ENCODE measurements at regions not wholly inside any gene's neighbourhood (a gene's known extent, or its start where the extent isn't known, plus 50 kb on each side); places are given as distances from the start of the nearest gene placed in this dataset.

- TF ChIP-seq CTCF (IDR thresholded peaks at IDR 0.05): no peak
- no peak for DNase-seq (ENCODE audit: extremely low spot score, unreplicated experiment)
- Mint-ChIP-seq H3K4me1 (ENCODE audit: unreplicated experiment) (peaks cover 29% of the 10 kb centered on the region), H3K27ac (ENCODE audit: unreplicated experiment) (no peak overlapping the region), H3K36me3 (ENCODE audit: unreplicated experiment) (no peaks in the 10 kb centered on the region), H3K4me3 (ENCODE audit: unreplicated experiment) (peak overlapping the region; percentile 3), H3K9me3 (ENCODE audit: unreplicated experiment) (peaks cover 5% of the 10 kb centered on the region), H3K27me3 (ENCODE audit: unreplicated experiment) (no peaks in the 10 kb centered on the region)
Measured at GRCh38 chr11:121800240-121800639, 315.8 kb downstream of the BLID start.

GRCh38 chr11:121797496-121797895, 318.5 kb downstream of the BLID start:
- Mint-ChIP-seq H3K27me3 (ENCODE audit: unreplicated experiment) (no peaks in the 10 kb centered on the region), H3K9me3 (ENCODE audit: unreplicated experiment) (peaks cover 5% of the 10 kb centered on the region), H3K36me3 (ENCODE audit: unreplicated experiment) (no peaks in the 10 kb centered on the region), H3K4me1 (ENCODE audit: unreplicated experiment) (peaks cover 24% of the 10 kb centered on the region), H3K27ac (ENCODE audit: unreplicated experiment) (no peak overlapping the region), H3K4me3 (ENCODE audit: unreplicated experiment) (no peak overlapping the region)
- no peak for TF ChIP-seq CTCF (IDR thresholded peaks at IDR 0.05)
- DNase-seq (ENCODE audit: extremely low spot score, unreplicated experiment): no peak

- TF ChIP-seq CTCF (IDR thresholded peaks at IDR 0.05): no peak
- DNase-seq (ENCODE audit: extremely low spot score, unreplicated experiment): no peak
- Mint-ChIP-seq H3K27ac (ENCODE audit: unreplicated experiment) (no peak overlapping the region), H3K27me3 (ENCODE audit: unreplicated experiment) (no peaks in the 10 kb centered on the region), H3K4me3 (ENCODE audit: unreplicated experiment) (no peak overlapping the region), H3K9me3 (ENCODE audit: unreplicated experiment) (peaks cover 5% of the 10 kb centered on the region), H3K4me1 (ENCODE audit: unreplicated experiment) (peaks cover 3% of the 10 kb centered on the region), H3K36me3 (ENCODE audit: unreplicated experiment) (no peaks in the 10 kb centered on the region)
Measured at GRCh38 chr11:121795174-121795573, 320.8 kb downstream of the BLID start.

GRCh38 chr11:121794671-121795141, 321.3 kb downstream of the BLID start:
- H3K36me3 Mint-ChIP-seq (ENCODE audit: unreplicated experiment): no peaks in the 10 kb centered on the region
- no peak overlapping the region for H3K27ac Mint-ChIP-seq (ENCODE audit: unreplicated experiment)
- no peaks in the 10 kb centered on the region for H3K27me3 Mint-ChIP-seq (ENCODE audit: unreplicated experiment)
- no peak overlapping the region for H3K4me3 Mint-ChIP-seq (ENCODE audit: unreplicated experiment)
- no peaks in the 10 kb centered on the region for H3K4me1 Mint-ChIP-seq (ENCODE audit: unreplicated experiment)
- no peak for DNase-seq (ENCODE audit: extremely low spot score, unreplicated experiment)
- peaks cover 5% of the 10 kb centered on the region for H3K9me3 Mint-ChIP-seq (ENCODE audit: unreplicated experiment)
- no peak for TF ChIP-seq CTCF (IDR thresholded peaks at IDR 0.05)

- peaks cover 5% of the 10 kb centered on the region for H3K9me3 Mint-ChIP-seq (ENCODE audit: unreplicated experiment)
- no peak for DNase-seq (ENCODE audit: extremely low spot score, unreplicated experiment)
- H3K27ac Mint-ChIP-seq (ENCODE audit: unreplicated experiment): no peak overlapping the region
- no peaks in the 10 kb centered on the region for H3K27me3 Mint-ChIP-seq (ENCODE audit: unreplicated experiment)
- no peak overlapping the region for H3K4me3 Mint-ChIP-seq (ENCODE audit: unreplicated experiment)
- no peaks in the 10 kb centered on the region for H3K36me3 Mint-ChIP-seq (ENCODE audit: unreplicated experiment)
- no peaks in the 10 kb centered on the region for H3K4me1 Mint-ChIP-seq (ENCODE audit: unreplicated experiment)
- no peak for TF ChIP-seq CTCF (IDR thresholded peaks at IDR 0.05)
Measured at GRCh38 chr11:121793916-121794315, 322.1 kb downstream of the BLID start.
